ENCODE measurements at regions not wholly inside any gene's neighbourhood (a gene's known extent, or its start where the extent isn't known, plus 50 kb on each side); places are given as distances from the start of the nearest gene placed in this dataset.

DNA sequence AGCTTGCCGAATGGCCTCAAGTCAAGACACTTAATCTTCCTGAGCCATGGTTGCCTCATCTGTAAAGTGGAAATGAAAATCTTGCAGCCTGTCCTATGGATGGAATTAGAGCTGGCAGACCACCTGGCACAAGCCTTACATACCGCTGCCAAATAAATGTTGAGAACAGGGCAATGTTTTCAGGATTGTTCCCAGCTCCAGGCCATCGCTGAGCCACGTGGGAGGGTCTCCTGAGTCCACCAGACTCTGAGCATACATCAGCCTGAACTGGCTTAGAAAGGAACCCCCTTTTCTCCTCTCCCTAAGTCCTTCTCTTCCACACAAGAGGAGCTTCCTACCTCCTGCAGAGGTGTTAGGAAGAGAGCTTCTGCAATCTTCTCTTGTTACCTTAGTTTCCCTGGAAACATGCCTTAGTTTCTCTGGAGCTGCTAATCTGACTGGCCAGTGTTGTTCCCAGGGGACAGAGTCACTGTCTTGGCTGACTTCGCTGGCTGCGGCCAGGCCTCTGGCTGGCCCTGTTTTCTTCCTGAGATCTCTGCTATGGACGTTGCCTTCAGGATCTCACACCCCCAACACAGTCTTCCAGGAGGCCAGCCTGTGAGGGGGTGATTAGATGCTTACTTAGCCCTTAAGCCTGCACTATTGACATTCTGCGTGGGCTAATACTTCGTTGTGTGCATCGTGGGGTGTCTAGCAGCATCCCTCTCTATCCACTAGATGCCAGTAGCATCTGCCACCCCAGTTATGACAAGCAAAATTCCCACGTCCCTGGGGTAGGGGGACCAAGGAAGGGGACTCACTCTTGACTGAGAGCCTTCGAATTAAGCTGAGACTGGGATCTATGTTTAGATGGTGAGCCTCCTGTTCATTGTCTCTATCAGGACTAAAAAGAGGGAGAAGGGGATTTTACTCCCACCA is 62.2 kb downstream of the BOD1 start:
- peak overlapping the region; percentile 68 for H2AFZ ChIP-seq (replicated peaks)
- H3K4me3 ChIP-seq = no peak overlapping the region
- H3K9me3 ChIP-seq (ENCODE audit: low read depth) = no peaks in the 10 kb centered on the region
- no peak overlapping the region for H3K9ac ChIP-seq
- peaks cover 27% of the 10 kb centered on the region for H3K4me1 Mint-ChIP-seq
- H3K4me2 ChIP-seq = no peak overlapping the region
- no peaks in the 10 kb centered on the region for H3K36me3 Mint-ChIP-seq
- no peaks in the 10 kb centered on the region for H3K36me3 ChIP-seq
- H3K27ac Mint-ChIP-seq = peak overlapping the region; percentile 31
- H4K20me1 ChIP-seq (ENCODE audit: low read depth) = no peaks in the 10 kb centered on the region
- H3K27me3 Mint-ChIP-seq (ENCODE audit: insufficient read depth, low read depth) = peaks cover 4% of the 10 kb centered on the region
- peaks cover under 1% of the 10 kb centered on the region for H3K9me3 Mint-ChIP-seq
- no peak for DNase-seq (ENCODE audit: low spot score)
- peaks cover 36% of the 10 kb centered on the region for H3F3A ChIP-seq (ENCODE audit: low read depth)
- H3K4me3 Mint-ChIP-seq = no peak overlapping the region
- H3K79me2 ChIP-seq (ENCODE audit: low read depth) = no peaks in the 10 kb centered on the region
- TF ChIP-seq, protein P1, sequence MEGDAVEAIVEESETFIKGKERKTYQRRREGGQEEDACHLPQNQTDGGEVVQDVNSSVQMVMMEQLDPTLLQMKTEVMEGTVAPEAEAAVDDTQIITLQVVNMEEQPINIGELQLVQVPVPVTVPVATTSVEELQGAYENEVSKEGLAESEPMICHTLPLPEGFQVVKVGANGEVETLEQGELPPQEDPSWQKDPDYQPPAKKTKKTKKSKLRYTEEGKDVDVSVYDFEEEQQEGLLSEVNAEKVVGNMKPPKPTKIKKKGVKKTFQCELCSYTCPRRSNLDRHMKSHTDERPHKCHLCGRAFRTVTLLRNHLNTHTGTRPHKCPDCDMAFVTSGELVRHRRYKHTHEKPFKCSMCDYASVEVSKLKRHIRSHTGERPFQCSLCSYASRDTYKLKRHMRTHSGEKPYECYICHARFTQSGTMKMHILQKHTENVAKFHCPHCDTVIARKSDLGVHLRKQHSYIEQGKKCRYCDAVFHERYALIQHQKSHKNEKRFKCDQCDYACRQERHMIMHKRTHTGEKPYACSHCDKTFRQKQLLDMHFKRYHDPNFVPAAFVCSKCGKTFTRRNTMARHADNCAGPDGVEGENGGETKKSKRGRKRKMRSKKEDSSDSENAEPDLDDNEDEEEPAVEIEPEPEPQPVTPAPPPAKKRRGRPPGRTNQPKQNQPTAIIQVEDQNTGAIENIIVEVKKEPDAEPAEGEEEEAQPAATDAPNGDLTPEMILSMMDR (IDR thresholded peaks at IDR 0.05) = no peak
- TF ChIP-seq EZH2phosphoT487 (IDR thresholded peaks at IDR 0.05) (no peak), EZH2 (IDR thresholded peaks at IDR 0.05) (no peak)
- no peaks in the 10 kb centered on the region for H3K27me3 ChIP-seq
- H3K4me1 ChIP-seq = peaks cover 36% of the 10 kb centered on the region
- peak overlapping the region; percentile 83 for H3K27ac ChIP-seq

DNA sequence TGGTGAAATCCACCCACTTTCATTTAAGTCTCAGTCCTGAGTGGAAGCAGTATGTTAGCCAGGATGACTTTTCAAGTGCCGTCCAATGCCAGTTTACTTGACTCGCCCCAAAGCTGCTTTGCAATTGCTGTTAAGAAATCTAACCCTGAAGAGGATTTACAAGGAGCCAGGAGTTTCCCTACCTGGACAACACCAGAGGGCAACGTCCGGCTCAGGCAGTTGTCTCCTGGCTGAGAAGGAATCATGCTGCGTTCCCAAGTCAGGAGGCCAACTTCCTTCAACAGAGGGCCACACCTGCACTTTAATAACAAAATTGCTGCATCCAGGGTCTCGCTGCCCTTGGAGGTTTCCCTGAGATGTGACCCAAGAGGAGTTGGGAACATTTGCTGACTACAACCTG is 65.8 kb downstream of the BOD1 start:
- Histone ChIP-seq H3K9ac (no peak overlapping the region), H3K27me3 (no peaks in the 10 kb centered on the region), H3K4me3 (no peak overlapping the region), H3K4me2 (no peak overlapping the region), H3K27ac (no peak overlapping the region), H3F3A (ENCODE audit: low read depth) (peaks cover 14% of the 10 kb centered on the region), H4K20me1 (ENCODE audit: low read depth) (no peaks in the 10 kb centered on the region), H3K79me2 (ENCODE audit: low read depth) (no peaks in the 10 kb centered on the region), H3K36me3 (no peaks in the 10 kb centered on the region), H3K4me1 (peaks cover 16% of the 10 kb centered on the region), H2AFZ (replicated peaks) (peak overlapping the region; percentile 73), H3K9me3 (ENCODE audit: low read depth) (no peaks in the 10 kb centered on the region)
- no peak for DNase-seq (ENCODE audit: low spot score)
- H3K36me3 Mint-ChIP-seq = no peaks in the 10 kb centered on the region
- H3K27ac Mint-ChIP-seq = no peak overlapping the region
- peaks cover 13% of the 10 kb centered on the region for H3K4me1 Mint-ChIP-seq
- H3K9me3 Mint-ChIP-seq = no peaks in the 10 kb centered on the region
- TF ChIP-seq EZH2 (IDR thresholded peaks at IDR 0.05) (no peak), EZH2phosphoT487 (IDR thresholded peaks at IDR 0.05) (no peak)
- TF ChIP-seq, protein P1 (IDR thresholded peaks at IDR 0.05) = no peak
- peaks cover 4% of the 10 kb centered on the region for H3K27me3 Mint-ChIP-seq (ENCODE audit: insufficient read depth, low read depth)
- no peak overlapping the region for H3K4me3 Mint-ChIP-seq

DNA sequence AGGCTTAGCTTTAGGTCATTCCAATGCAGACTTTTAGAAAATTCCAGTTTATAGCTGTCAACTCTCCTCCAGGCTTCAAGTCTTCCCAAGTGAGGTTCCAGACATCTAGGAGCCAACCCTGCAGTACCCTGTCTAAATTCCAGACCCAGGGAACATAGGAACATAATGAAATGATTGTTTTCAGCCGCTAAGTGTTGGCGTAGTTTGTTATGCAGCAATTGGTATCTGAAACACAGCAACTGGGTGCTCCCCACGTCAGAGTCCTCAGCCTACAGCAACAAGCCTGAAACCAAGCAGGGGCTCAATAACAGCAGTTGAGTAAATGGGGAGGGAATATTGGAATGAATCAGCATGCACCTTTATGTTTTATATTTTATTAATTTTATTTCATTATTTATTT is 66.8 kb downstream of the BOD1 start:
- peaks cover 4% of the 10 kb centered on the region for H3F3A ChIP-seq (ENCODE audit: low read depth)
- no peak overlapping the region for H3K4me2 ChIP-seq
- H3K36me3 ChIP-seq = no peaks in the 10 kb centered on the region
- no peak overlapping the region for H3K27ac Mint-ChIP-seq
- TF ChIP-seq EZH2phosphoT487 (IDR thresholded peaks at IDR 0.05) (no peak), EZH2 (IDR thresholded peaks at IDR 0.05) (no peak)
- TF ChIP-seq, protein P1 (IDR thresholded peaks at IDR 0.05) = no peak
- H3K9me3 Mint-ChIP-seq = no peaks in the 10 kb centered on the region
- no peaks in the 10 kb centered on the region for H3K9me3 ChIP-seq (ENCODE audit: low read depth)
- peaks cover 4% of the 10 kb centered on the region for H3K27me3 Mint-ChIP-seq (ENCODE audit: insufficient read depth, low read depth)
- H3K27me3 ChIP-seq = no peaks in the 10 kb centered on the region
- H4K20me1 ChIP-seq (ENCODE audit: low read depth) = no peaks in the 10 kb centered on the region
- no peaks in the 10 kb centered on the region for H3K79me2 ChIP-seq (ENCODE audit: low read depth)
- H3K4me3 Mint-ChIP-seq = no peak overlapping the region
- no peak overlapping the region for H3K27ac ChIP-seq
- no peaks in the 10 kb centered on the region for H3K36me3 Mint-ChIP-seq
- H3K4me1 Mint-ChIP-seq = peaks cover 8% of the 10 kb centered on the region
- no peak for DNase-seq (ENCODE audit: low spot score)
- peaks cover 6% of the 10 kb centered on the region for H3K4me1 ChIP-seq
- H3K4me3 ChIP-seq = no peak overlapping the region
- H2AFZ ChIP-seq (replicated peaks) = no peak overlapping the region
- H3K9ac ChIP-seq = no peak overlapping the region

All from neural progenitor cell (in vitro differentiated cells).